GM12878 (cell line): ENCODE measurements at regions not wholly inside any gene's neighbourhood (a gene's known extent, or its start where the extent isn't known, plus 50 kb on each side); places are given as distances from the start of the nearest gene placed in this dataset.

Experiments used
- BCL3 ChIP-seq: IDR thresholded peaks from 2 replicates; pipeline ENCODE4 v1.6.1; 2011; ENCODE audit warnings: borderline replicate concordance, low read depth, mild to moderate bottlenecking, moderate library complexity, low read length; ENCODE audit not compliant: insufficient read depth, poor library complexity, severe bottlenecking
- CUX1 ChIP-seq: IDR thresholded peaks from 2 replicates; pipeline ENCODE4 v1.6.1; 2012; ENCODE audit warnings: improper control_type of control experiment, low read depth, low read length; ENCODE audit not compliant: insufficient replicate concordance
- IKZF2 ChIP-seq, 2 experiments: fragments of 450-650 bp; IDR thresholded peaks; 2 replicates each; pipeline ENCODE4 v1.6.1; 2017; ENCODE audit warnings: mild to moderate bottlenecking in 2 of 2, moderate library complexity in 2 of 2
- JUND ChIP-seq: IDR thresholded peaks from 2 replicates; pipeline ENCODE4 v1.6.1; 2012; ENCODE audit warnings: low read depth, mild to moderate bottlenecking, low read length, improper control_type of control experiment, moderate library complexity
- NFXL1 ChIP-seq: fragments of 450-650 bp; IDR thresholded peaks from 2 replicates; pipeline ENCODE4 v1.6.1; 2017; ENCODE audit warnings: antibody characterized with exemption, mild to moderate bottlenecking, borderline replicate concordance
- RFX5 ChIP-seq: IDR thresholded peaks from 2 replicates; pipeline ENCODE4 v1.6.1; 2011; ENCODE audit warnings: low read depth, low read length, improper control_type of control experiment
- SKIL ChIP-seq: fragments of 450-650 bp; IDR thresholded peaks from 2 replicates; pipeline ENCODE4 v1.6.1; 2017; ENCODE audit warnings: mild to moderate bottlenecking, low read depth, inconsistent platforms; ENCODE audit not compliant: poor library complexity, severe bottlenecking
- SRF ChIP-seq, 2 experiments: IDR thresholded peaks; 2 replicates each; pipeline ENCODE4 v1.6.1; 2011; ENCODE audit warnings: low read depth in 2 of 2, low read length in 2 of 2, mild to moderate bottlenecking in 1 of 2, moderate library complexity in 1 of 2

GRCh38 chr13:100815476-100816046, 141.0 kb upstream of the TMTC4 start (continued):
- TF ChIP-seq CUX1 = no peak
- no peak for TF ChIP-seq JUND
- TF ChIP-seq IKZF2 (IDR thresholded peaks at IDR 0.05) = no peak
- no peak for TF ChIP-seq RFX5
- no peak for TF ChIP-seq BCL3
- no peak for TF ChIP-seq NFXL1
- no peak for TF ChIP-seq SRF (IDR thresholded peaks at IDR 0.05; ENCODE audit: low read depth in 2 of 2, low read length in 2 of 2)
- TF ChIP-seq SKIL = no peak
